ENCODE measurements at regions not wholly inside any gene's neighbourhood (a gene's known extent, or its start where the extent isn't known, plus 50 kb on each side); places are given as distances from the start of the nearest gene placed in this dataset.
A peak's percentile ranks its signal among the peaks of the same experiment; 100 is the strongest.
"Not testable (repeated sequence)": the region's sequence is repeated elsewhere in the genome, so short reads cannot be mapped to it uniquely, and the experiment has no call there.

- H3K27me3 Mint-ChIP-seq, result no peaks in the 10 kb centered on the region
- H3K27ac Mint-ChIP-seq, result no peak overlapping the region
- no peaks in the 10 kb centered on the region for H3K9me3 Mint-ChIP-seq
- DNase-seq (ENCODE audit: low spot score in 2 of 2) (no peak), ATAC-seq (ENCODE audit: low read depth) (no peak)
- peak overlapping the region; percentile 60 for H3K4me3 Mint-ChIP-seq
- H3K4me1 Mint-ChIP-seq, result peaks cover 15% of the 10 kb centered on the region
- no peaks in the 10 kb centered on the region for H3K36me3 Mint-ChIP-seq
Observed at GRCh38 chr2:231644426-231644825, 51.8 kb downstream of the TEX44 start.

GRCh38 chr2:231646476-231646875 is 53.8 kb downstream of the TEX44 start:
- no peak overlapping the region for H3K27ac Mint-ChIP-seq
- DNase-seq (ENCODE audit: low spot score in 2 of 2), result no peak
- no peaks in the 10 kb centered on the region for H3K9me3 Mint-ChIP-seq
- H3K36me3 Mint-ChIP-seq, result no peaks in the 10 kb centered on the region
- peaks cover 15% of the 10 kb centered on the region for H3K4me1 Mint-ChIP-seq
- no peak overlapping the region for H3K4me3 Mint-ChIP-seq
- no peak for ATAC-seq (ENCODE audit: low read depth)
- no peaks in the 10 kb centered on the region for H3K27me3 Mint-ChIP-seq

- H3K9me3 Mint-ChIP-seq, result no peaks in the 10 kb centered on the region
- peaks cover 6% of the 10 kb centered on the region for H3K4me1 Mint-ChIP-seq
- H3K27me3 Mint-ChIP-seq, result no peaks in the 10 kb centered on the region
- no peaks in the 10 kb centered on the region for H3K36me3 Mint-ChIP-seq
- no peak overlapping the region for H3K27ac Mint-ChIP-seq
- ATAC-seq (ENCODE audit: low read depth) (peak; percentile 99), DNase-seq (ENCODE audit: low spot score in 2 of 2) (peak in 1 of 2 donors; percentile 60)
- no peak overlapping the region for H3K4me3 Mint-ChIP-seq
Observed at GRCh38 chr2:231648579-231649174, 56.0 kb downstream of the TEX44 start.

- ATAC-seq (ENCODE audit: low read depth); H3K27me3 Mint-ChIP-seq; H3K9me3 Mint-ChIP-seq; H3K36me3 Mint-ChIP-seq; H3K4me3 Mint-ChIP-seq; H3K4me1 Mint-ChIP-seq; H3K27ac Mint-ChIP-seq; DNase-seq (ENCODE audit: low spot score in 2 of 2): not testable (repeated sequence)
Observed at GRCh38 chr2:231651561-231651960, 56.8 kb upstream of the PTMA start.

GRCh38 chr2:231655488-231655887 is 52.8 kb upstream of the PTMA start:
- no peaks in the 10 kb centered on the region for H3K27me3 Mint-ChIP-seq
- ATAC-seq (ENCODE audit: low read depth), result no peak
- H3K36me3 Mint-ChIP-seq, result no peaks in the 10 kb centered on the region
- no peak overlapping the region for H3K27ac Mint-ChIP-seq
- H3K4me3 Mint-ChIP-seq, result no peak overlapping the region
- no peak for DNase-seq (ENCODE audit: low spot score in 2 of 2)
- H3K4me1 Mint-ChIP-seq, result peaks cover 3% of the 10 kb centered on the region
- no peaks in the 10 kb centered on the region for H3K9me3 Mint-ChIP-seq

- Mint-ChIP-seq H3K9me3 (no peaks in the 10 kb centered on the region), H3K27me3 (no peaks in the 10 kb centered on the region), H3K36me3 (no peaks in the 10 kb centered on the region), H3K4me3 (no peak overlapping the region), H3K4me1 (peaks cover 3% of the 10 kb centered on the region), H3K27ac (no peak overlapping the region)
- no peak for DNase-seq (ENCODE audit: low spot score in 2 of 2)
- ATAC-seq (ENCODE audit: low read depth), result no peak
Observed at GRCh38 chr2:231655894-231656293, 52.4 kb upstream of the PTMA start.
